HG03175 (cell line): ENCODE measurements at regions not wholly inside any gene's neighbourhood (a gene's known extent, or its start where the extent isn't known, plus 50 kb on each side); places are given as distances from the start of the nearest gene placed in this dataset.
"Not testable (repeated sequence)": the region's sequence is repeated elsewhere in the genome, so short reads cannot be mapped to it uniquely, and the experiment has no call there.

Experiments
- ATAC-seq: cut with Tn5 transposase; IDR thresholded peaks from one replicate; pipeline ENCODE4 v1.9.1; 2021; ENCODE audit warnings: mild to moderate bottlenecking, moderate library complexity; ENCODE audit not compliant: unreplicated experiment

- no peak for ATAC-seq
These were observed 283.2 kb upstream of the CELF2 start for GRCh38 chr10:10734356-10735064.

GRCh38 chr10:10745291-10745690 is 272.4 kb upstream of the CELF2 start:
- no peak for ATAC-seq

GRCh38 chr10:10755490-10755889 is 262.2 kb upstream of the CELF2 start:
- ATAC-seq, result no peak

- no peak for ATAC-seq
These were observed 259.4 kb upstream of the CELF2 start for GRCh38 chr10:10758306-10758705.

- ATAC-seq, result not testable (repeated sequence)
These were observed 257.9 kb upstream of the CELF2 start for GRCh38 chr10:10759806-10760205.

GRCh38 chr10:10765017-10765416 is 252.7 kb upstream of the CELF2 start:
- ATAC-seq, result no peak

- ATAC-seq, result no peak
These were observed 245.3 kb upstream of the CELF2 start for GRCh38 chr10:10772411-10772810.

- no peak for ATAC-seq
These were observed 244.7 kb upstream of the CELF2 start for GRCh38 chr10:10772874-10773508.

- ATAC-seq, result no peak
These were observed 243.3 kb upstream of the CELF2 start for GRCh38 chr10:10774416-10774815.

- ATAC-seq, result no peak
These were observed 241.3 kb upstream of the CELF2 start for GRCh38 chr10:10776363-10776762.

GRCh38 chr10:10777279-10777678 is 240.4 kb upstream of the CELF2 start:
- ATAC-seq, result no peak

- ATAC-seq, result no peak
These were observed 239.9 kb upstream of the CELF2 start for GRCh38 chr10:10777723-10778122.

- no peak for ATAC-seq
These were observed 238.7 kb upstream of the CELF2 start for GRCh38 chr10:10778959-10779358.

GRCh38 chr10:10779511-10779910 is 238.2 kb upstream of the CELF2 start:
- ATAC-seq, result no peak

GRCh38 chr10:10780746-10781145 is 236.9 kb upstream of the CELF2 start:
- no peak for ATAC-seq

GRCh38 chr10:10782603-10783002 is 235.1 kb upstream of the CELF2 start:
- no peak for ATAC-seq

- no peak for ATAC-seq
These were observed 232.0 kb upstream of the CELF2 start for GRCh38 chr10:10785627-10786026.

- no peak for ATAC-seq
These were observed 231.3 kb upstream of the CELF2 start for GRCh38 chr10:10786109-10787090.

GRCh38 chr10:10787586-10787985 is 230.1 kb upstream of the CELF2 start:
- ATAC-seq, result no peak

GRCh38 chr10:10788761-10789160 is 228.9 kb upstream of the CELF2 start:
- no peak for ATAC-seq

GRCh38 chr10:10791869-10792268 is 225.8 kb upstream of the CELF2 start:
- no peak for ATAC-seq

- ATAC-seq, result no peak
These were observed 225.0 kb upstream of the CELF2 start for GRCh38 chr10:10792681-10793080.
